Stimulated activated CD4-positive, alpha-beta T cell treated with anti-CD3 and anti-CD28 coated beads, TNF-alpha, amount 100 ng/mL, for 24 hours (primary cell): ENCODE measurements at regions not wholly inside any gene's neighbourhood (a gene's known extent, or its start where the extent isn't known, plus 50 kb on each side); places are given as distances from the start of the nearest gene placed in this dataset.

Experiments used
- DNase-seq, 3 experiments: peaks; one replicate each; pipeline ENCODE4 v3.0.0-alpha.2; 2020; ENCODE audit warnings: low read depth in 3 of 3

GRCh38 chr2:83572400-83572799, 886.7 kb downstream of the SUCLG1 start:
- DNase-seq = no peak

DNA sequence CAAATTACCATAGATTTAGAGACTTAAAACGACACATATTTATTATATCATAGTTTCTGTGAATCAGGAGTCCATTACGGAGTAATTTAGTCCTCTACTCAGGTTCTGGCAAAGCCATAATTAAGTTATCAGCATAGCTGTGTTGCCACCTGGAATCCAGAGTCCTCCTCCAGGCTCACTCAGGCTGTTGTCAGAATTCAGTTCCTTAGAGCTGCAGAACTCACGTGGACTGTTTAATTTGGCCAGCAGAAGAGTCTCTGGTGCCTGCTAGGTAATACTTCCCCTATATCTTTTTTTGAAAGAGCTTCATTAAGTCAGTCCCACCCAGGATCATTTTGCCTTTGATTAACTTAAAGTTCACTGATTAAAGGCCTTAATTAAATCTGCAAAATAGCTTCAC, 891.5 kb downstream of the SUCLG1 start:
- DNase-seq = no peak

GRCh38 chr2:83565626-83566025, 893.5 kb downstream of the SUCLG1 start:
- DNase-seq = no peak

- DNase-seq = no peak
These were observed 893.9 kb downstream of the SUCLG1 start for GRCh38 chr2:83565181-83565580.

DNA sequence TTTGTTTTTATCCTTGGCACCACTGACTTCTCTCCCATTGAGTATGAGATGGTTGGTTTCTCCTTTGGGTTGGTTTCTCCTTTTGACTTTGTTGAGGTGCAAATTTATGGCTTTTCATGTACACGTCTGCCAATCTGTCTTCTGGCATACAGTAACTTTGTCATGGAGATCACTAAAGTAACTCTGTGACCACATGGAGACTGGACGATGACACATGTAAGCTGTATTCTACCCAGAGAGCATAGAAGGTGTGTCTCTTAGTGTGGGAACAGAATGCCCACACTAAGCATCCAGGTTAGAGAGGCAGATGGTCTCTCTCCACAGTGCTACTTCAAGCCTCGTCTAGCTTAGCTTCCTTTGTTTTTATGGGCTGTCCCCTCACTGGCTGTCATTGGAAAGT, 897.5 kb downstream of the SUCLG1 start:
- DNase-seq = no peak

- DNase-seq = no peak
These were observed 922.5 kb downstream of the SUCLG1 start for GRCh38 chr2:83536556-83536955.

DNA sequence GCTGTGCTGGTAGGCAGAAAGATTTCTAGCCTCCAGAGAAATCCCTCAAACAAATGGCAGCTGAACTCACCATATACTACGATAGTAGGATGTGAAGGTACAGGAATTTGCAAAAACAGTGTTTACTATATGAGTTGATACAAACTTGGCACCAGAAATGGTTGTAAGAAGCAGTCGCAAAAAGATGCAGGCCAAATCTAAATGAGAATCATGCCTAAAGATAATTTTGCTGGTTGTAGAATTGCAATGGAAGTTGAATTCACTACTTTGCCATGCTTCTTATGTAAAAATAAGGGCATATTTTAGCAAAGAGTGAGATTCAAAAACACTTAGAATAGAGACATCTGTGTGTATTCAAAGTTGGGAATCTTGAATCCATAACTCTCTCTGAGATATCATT, 924.7 kb downstream of the SUCLG1 start:
- DNase-seq = no peak

- no peak for DNase-seq
These were observed 927.8 kb downstream of the SUCLG1 start for GRCh38 chr2:83531206-83531826.

- DNase-seq = no peak
These were observed 930.3 kb downstream of the SUCLG1 start for GRCh38 chr2:83528767-83529166.

DNA sequence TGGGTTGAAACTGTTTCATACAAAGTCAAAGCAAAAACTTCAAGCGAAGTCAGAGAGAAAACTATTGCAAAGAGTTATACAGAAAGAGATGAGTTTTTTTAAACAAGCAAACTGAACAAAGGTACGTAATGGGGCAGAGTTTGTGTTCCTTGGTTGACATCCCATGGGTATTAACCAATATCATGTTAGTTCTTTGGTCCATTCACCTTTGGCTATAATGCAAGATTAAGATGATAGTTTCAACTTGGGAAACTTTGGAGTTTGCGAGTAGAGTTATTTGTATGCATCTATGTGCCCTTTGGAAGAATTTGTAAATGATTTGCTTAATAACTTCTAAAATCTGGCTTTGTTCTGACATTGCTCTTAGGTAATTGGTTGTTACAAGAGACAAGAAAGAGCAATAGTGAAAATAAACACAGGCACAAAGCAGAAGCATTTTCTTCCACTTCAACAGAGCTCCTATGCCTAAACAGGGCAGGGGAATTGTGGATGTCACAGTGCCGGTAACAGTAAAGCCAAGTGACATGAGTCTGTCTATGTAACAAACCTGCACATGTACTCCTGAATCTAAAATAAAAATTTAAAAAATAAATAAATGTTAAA, 936.1 kb downstream of the SUCLG1 start:
- no peak for DNase-seq

- DNase-seq = no peak
These were observed 941.2 kb downstream of the SUCLG1 start for GRCh38 chr2:83517727-83518368.

DNA sequence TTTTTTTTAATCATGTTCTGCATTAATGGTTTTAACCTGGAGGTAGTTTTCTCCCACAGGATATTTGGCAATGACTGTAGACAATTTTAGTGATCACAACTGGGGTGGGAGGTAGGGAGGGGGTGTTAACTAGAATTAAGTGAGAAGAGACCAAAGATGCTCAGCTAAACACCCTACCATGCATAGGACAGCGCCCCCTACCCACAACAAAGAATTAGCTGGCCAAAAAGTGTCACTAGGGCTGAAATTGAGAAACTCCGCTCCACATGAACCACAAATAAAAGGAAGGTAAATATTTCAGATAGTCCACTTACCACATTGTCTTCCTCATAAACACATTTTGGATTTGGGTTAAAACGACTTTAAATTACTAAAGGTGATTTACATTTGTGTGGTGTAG, 942.6 kb downstream of the SUCLG1 start:
- DNase-seq = no peak

GRCh38 chr2:83487451-83487850, 971.6 kb downstream of the SUCLG1 start:
- DNase-seq = no peak

- no peak for DNase-seq
These were observed 977.6 kb downstream of the SUCLG1 start for GRCh38 chr2:83481436-83481835.

DNA sequence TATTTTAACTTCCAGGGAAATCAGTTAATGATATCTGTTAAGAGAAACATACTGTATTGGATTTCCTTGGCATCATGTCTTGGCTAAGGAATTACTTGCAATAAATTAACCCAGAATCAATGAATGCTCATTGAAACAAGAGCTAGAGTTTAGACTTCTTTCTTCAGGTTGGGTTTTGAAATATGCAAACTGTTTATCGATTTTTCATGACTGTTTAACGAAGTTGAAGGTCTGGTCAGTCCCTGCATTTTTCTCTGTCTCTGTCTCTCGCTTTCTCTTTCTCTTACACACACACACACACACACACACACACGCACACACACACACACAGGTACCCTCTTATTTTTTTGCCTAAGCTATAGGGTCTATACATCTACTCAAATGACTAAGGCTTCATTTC, 981.0 kb downstream of the SUCLG1 start:
- no peak for DNase-seq

GRCh38 chr2:83475371-83475770, 983.7 kb downstream of the SUCLG1 start:
- DNase-seq = no peak

DNA sequence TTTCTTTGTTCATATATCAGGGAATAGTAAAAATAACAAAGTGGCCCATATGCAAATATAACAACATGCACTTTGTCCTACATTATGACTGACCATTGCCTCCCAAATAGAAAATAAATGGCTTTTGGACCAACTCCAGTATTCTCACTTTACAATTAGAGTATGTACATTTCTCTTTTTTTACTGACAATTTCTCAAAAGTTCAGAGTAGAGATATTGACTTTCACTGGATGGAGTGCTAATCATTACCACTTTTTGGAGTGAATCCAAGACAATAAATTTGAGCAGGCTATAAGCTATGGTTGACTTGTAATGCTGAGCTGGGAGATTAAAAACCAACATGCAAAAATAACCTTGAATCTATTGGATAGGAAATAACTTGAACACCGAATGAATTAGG, 987.4 kb downstream of the SUCLG1 start:
- no peak for DNase-seq

DNA sequence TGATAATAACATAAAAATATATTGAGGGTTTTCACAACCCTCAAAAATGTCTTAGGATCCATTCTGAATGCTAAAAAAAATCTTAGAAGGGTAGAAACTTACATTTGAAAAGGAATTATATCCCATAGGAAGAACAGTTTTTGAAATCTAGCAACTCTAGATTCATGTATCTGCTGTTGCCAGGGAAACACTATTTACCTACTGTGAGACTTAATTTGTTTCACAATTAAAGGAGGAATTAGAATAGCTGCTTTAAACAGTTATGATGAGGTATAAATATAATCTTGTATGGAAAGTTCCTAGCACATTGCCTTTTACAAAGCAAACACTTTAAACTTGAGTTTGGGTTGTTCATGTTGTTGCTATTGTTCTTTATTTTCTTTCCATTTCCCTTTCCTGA, 988.2 kb downstream of the SUCLG1 start:
- DNase-seq = no peak

DNA sequence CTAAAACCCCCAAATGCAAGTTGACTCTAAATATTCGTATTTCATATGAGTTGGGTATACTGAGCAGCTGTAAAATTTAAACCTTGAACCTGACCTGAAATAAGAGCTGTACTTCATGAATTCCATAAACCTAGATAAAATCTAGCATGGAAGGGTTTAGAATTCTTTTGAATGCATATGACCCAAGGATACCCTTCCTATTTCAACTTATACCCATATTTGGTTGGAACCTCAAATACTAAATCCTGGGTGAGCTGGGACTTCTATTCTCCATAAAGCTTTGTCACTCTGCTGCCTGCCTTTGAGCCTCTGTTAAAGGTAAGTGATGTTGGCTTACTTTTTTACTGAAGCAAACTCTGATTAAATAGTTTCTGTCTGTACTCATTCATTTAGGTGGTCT, 994.6 kb downstream of the SUCLG1 start:
- DNase-seq = no peak

- no peak for DNase-seq
These were observed 996.2 kb downstream of the SUCLG1 start for GRCh38 chr2:83462881-83463280.

GRCh38 chr2:83461135-83461534, 997.9 kb downstream of the SUCLG1 start:
- no peak for DNase-seq

DNA sequence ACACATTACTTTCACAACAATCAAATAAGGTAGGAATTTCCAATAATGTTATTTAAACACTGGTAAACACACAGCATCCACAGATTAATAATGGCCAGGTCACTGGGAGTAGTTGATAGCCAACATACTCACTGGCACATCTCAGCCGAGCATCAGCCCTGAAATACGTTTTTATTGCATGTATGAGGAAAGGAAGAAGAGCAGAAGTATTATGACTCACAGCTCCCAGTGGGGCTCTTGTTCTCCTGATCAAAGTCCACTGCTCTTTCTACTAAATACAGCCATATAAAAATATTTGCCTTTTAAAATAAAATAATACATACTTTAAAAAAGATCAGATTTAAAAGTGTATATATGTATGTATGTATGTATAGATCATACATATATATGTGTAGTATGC, 999.6 kb downstream of the SUCLG1 start:
- no peak for DNase-seq

- no peak for DNase-seq
These were observed 1023.1 kb downstream of the SUCLG1 start for GRCh38 chr2:83435989-83436388.

- no peak for DNase-seq
These were observed 1038.1 kb downstream of the SUCLG1 start for GRCh38 chr2:83420993-83421392.
